ENCODE measurements at regions not wholly inside any gene's neighbourhood (a gene's known extent, or its start where the extent isn't known, plus 50 kb on each side); places are given as distances from the start of the nearest gene placed in this dataset.
"Not testable (repeated sequence)": the region's sequence is repeated elsewhere in the genome, so short reads cannot be mapped to it uniquely, and the experiment has no call there.

DNA sequence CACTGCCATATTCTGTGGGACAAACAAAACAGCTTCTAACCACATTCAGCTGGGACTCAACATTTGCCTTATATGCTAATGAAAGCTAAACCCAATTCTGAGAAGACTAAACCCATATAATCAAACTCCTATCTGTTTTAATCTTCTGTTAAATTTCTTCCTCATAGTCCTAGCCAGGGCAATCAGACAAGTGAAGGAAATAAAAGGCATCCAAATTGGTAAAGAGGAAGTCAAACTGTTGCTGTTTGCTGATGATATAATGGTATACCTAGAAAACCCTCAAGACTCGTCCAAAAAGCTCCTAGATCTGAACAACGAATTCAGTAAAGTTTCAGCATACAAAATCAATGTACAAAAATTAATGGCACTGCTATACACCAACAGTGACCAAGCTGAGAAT lies 157.1 kb downstream of the PHLDA1 start:
- H3K4me1 Mint-ChIP-seq (ENCODE audit: low read depth): peaks cover 23% of the 10 kb centered on the region
- DNase-seq: no peak
- no peak overlapping the region for H3K27ac Mint-ChIP-seq
- H3K9me3 Mint-ChIP-seq: no peaks in the 10 kb centered on the region
- CTCF ChIA-PET: interaction anchor here (0.6 to 1.2 kb wide), 2 partner anchors 46 to 59 kb away, joined by 4 read pairs; no protein-coding TSS in a partner anchor
- peaks cover 17% of the 10 kb centered on the region for H3K27me3 Mint-ChIP-seq (ENCODE audit: low read depth)
- intact Hi-C loops (cut with micrococcal nuclease): no loop called here
- no peak overlapping the region for H3K4me3 Mint-ChIP-seq
- no peaks in the 10 kb centered on the region for H3K36me3 Mint-ChIP-seq (ENCODE audit: low read depth)

DNA sequence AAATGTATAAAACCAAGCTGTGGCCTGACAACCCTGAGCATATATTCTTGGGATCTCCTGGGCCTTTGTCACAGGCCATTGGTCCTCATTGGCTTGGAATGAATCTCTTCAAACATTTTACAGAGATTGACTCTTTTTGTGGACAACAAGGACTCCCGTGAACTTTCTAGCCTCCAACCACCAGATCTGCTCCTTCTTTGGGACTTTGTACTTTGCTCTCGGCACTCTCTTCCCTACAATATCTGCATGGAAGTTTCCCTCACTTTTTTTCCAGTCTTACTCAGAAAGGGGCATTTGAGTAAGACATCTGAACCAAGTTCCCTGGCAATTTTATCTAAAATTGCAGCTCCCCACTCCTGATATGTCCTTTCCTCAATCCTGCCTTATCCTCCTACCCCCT lies 158.8 kb downstream of the PHLDA1 start:
- intact Hi-C loops (cut with micrococcal nuclease): no loop called here
- H3K27me3 Mint-ChIP-seq (ENCODE audit: low read depth): peaks cover 16% of the 10 kb centered on the region
- no peak overlapping the region for H3K27ac Mint-ChIP-seq
- no peaks in the 10 kb centered on the region for H3K9me3 Mint-ChIP-seq
- peaks cover 19% of the 10 kb centered on the region for H3K4me1 Mint-ChIP-seq (ENCODE audit: low read depth)
- no peak overlapping the region for H3K4me3 Mint-ChIP-seq
- DNase-seq: no peak
- CTCF ChIA-PET: no interaction called here
- H3K36me3 Mint-ChIP-seq (ENCODE audit: low read depth): no peaks in the 10 kb centered on the region

DNA sequence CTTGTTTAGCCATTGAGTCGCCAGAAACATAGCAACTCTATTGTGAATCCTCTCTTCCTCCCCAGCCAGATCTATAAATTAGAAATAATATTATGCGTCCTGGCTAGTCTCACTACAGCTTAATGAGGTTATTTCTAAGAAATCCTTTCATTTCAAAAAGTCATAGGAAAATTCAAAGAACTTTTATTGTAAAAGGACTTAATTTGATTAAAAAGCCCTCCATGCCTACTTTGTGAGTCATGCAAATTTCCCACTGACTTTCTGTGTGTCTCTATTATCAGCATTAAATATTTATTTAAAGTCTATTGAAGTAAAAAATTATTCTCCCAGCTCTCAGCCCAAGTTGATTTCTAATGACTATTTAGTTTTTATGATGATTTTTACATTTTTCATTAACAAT lies 160.7 kb downstream of the PHLDA1 start:
- CTCF ChIA-PET: interaction anchor here (0.6 kb wide), 1 partner anchor 75 kb away, joined by 4 read pairs; no protein-coding TSS in a partner anchor
- no peak for DNase-seq
- Mint-ChIP-seq H3K36me3 (ENCODE audit: low read depth) (no peaks in the 10 kb centered on the region), H3K9me3 (peaks cover 9% of the 10 kb centered on the region), H3K27ac (no peak overlapping the region), H3K27me3 (ENCODE audit: low read depth) (peaks cover 20% of the 10 kb centered on the region), H3K4me3 (no peak overlapping the region), H3K4me1 (ENCODE audit: low read depth) (peaks cover 5% of the 10 kb centered on the region)
- intact Hi-C loops (cut with micrococcal nuclease): no loop called here

DNA sequence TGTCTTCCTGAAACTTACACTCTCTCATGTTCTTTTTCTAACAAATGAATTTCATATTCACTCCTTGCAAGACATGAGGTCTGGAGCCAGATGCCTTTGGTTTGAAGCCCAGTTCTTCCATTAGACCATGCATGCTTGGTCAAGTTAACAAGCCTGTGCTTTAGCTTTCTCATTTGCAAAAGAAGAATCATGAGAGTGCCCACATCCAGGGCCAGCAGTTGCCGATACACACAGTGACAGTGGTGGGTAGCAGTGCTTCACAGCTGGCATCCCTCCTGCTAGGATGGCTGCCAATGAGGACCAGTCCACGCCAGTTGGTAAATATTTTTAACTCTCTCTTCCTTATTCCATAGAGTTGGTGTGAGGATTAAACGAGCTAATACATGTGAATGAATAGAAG lies 163.1 kb downstream of the PHLDA1 start:
- intact Hi-C loops (cut with micrococcal nuclease): no loop called here
- H3K4me1 Mint-ChIP-seq (ENCODE audit: low read depth): peaks cover 5% of the 10 kb centered on the region
- peaks cover 9% of the 10 kb centered on the region for H3K9me3 Mint-ChIP-seq
- H3K27me3 Mint-ChIP-seq (ENCODE audit: low read depth): peaks cover 10% of the 10 kb centered on the region
- no peaks in the 10 kb centered on the region for H3K36me3 Mint-ChIP-seq (ENCODE audit: low read depth)
- no peak overlapping the region for H3K27ac Mint-ChIP-seq
- DNase-seq: no peak
- no peak overlapping the region for H3K4me3 Mint-ChIP-seq
- CTCF ChIA-PET: no interaction called here

DNA sequence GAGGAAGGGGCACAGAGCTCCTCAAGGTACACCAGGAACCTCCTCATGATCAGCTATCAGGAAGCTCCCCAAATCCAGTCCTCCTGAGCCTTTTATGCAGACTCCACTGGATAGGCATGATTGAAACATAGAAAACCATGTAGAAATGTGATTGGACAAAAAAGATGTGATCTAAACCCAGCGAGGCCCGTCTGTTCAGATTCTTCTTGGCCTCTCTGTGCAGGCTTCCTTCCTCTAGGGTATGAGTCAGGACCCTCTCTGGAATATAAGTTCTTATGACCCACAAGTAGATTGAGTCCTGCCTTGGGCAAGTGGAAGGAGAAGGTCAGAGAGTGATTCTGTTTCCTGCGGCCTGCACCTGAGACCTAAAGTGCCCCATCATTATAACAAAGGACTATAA lies 166.3 kb downstream of the PHLDA1 start:
- peaks cover 9% of the 10 kb centered on the region for H3K9me3 Mint-ChIP-seq
- CTCF ChIA-PET: no interaction called here

DNA sequence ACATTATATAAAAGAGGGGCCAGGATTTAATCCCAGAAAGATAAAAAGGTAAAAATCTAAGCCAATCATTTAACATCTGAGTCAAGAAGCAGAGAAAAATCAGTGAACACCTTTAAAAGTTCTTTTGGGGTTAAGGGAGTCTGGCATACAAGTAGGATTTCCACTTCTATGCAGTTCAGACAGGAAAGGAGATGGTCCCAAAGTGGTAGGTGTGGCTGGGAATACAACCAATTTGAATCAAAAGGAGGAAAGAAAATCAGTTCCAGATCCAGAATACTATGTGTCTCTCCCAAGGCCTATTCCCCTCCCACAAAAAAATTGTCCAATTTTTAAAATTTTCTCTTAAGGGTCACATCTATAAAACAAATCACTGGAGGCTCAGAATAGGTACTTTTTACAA lies 167.4 kb downstream of the PHLDA1 start:
- Mint-ChIP-seq H3K27me3 (ENCODE audit: low read depth) (peaks cover 3% of the 10 kb centered on the region), H3K9me3 (peaks cover 9% of the 10 kb centered on the region), H3K36me3 (ENCODE audit: low read depth) (no peaks in the 10 kb centered on the region), H3K4me1 (ENCODE audit: low read depth) (peaks cover 2% of the 10 kb centered on the region), H3K27ac (no peak overlapping the region), H3K4me3 (no peak overlapping the region)
- intact Hi-C loops (cut with micrococcal nuclease): no loop called here
- CTCF ChIA-PET: no interaction called here
- DNase-seq: no peak

More for the DNA sequence above, 166.3 kb downstream of the PHLDA1 start:
- no peak overlapping the region for H3K4me3 Mint-ChIP-seq
- intact Hi-C loops (cut with micrococcal nuclease): no loop called here
- no peak for DNase-seq
- no peaks in the 10 kb centered on the region for H3K36me3 Mint-ChIP-seq (ENCODE audit: low read depth)
- peaks cover 3% of the 10 kb centered on the region for H3K27me3 Mint-ChIP-seq (ENCODE audit: low read depth)
- H3K4me1 Mint-ChIP-seq (ENCODE audit: low read depth): peaks cover 2% of the 10 kb centered on the region
- no peak overlapping the region for H3K27ac Mint-ChIP-seq

DNA sequence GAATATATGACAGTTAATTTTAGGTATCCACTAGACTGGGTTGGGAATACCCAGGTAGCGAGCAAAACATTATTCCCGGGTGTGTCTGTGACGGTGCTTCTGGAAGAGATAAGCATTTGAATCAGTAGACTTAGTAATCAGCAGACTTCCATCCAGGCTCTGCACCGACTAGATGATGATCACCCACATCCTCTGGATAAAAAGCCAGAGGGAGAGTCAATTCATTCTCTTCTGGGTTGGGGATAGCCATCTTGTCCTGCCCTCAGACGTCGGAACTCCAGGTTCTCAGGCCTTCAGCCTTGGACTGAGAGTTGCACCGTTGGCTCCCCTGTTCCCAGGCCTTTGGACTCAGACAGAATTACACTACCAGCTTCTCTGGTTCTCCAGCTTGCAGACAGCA lies 168.0 kb downstream of the PHLDA1 start:
- intact Hi-C loops (cut with micrococcal nuclease): no loop called here

DNA sequence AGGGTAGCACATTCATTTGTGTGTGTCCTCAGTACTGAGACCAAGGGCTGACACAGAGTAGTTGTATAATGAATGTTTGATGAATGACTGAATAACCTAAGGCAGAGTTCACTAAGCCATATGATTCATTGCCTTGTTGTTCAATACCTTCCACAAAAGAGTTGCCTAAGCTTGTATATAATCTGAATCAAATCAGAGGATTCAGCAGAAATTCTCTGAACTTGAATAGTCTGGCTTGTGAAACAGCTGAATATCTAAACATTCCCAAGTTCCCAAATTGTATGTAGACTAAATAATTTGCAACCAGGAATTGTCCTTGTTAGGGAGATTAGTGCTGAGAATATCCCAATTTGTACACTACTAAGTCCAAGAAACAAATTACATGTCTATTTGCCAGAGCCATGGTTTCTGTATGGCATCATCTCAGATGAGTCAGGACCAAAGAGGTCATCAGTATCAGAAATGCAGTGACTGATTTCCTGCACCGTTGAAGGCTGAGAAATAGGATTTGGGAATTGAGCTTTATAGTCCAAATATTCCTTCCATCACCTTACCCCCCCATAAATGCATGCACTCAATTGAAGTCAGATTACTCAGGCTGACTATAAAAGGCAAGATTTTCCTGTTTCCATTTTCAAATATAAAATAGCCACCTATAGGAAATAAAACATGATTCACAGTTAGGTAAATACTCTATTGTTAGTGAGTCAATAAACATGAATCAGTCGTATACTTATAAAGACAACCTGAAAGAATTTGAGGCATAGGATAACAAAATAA lies 168.7 kb downstream of the PHLDA1 start:
- CTCF ChIA-PET: no interaction called here
- Mint-ChIP-seq H3K4me1 (ENCODE audit: low read depth) (peaks cover 2% of the 10 kb centered on the region), H3K36me3 (ENCODE audit: low read depth) (no peaks in the 10 kb centered on the region), H3K27me3 (ENCODE audit: low read depth) (peaks cover 3% of the 10 kb centered on the region), H3K9me3 (peaks cover 9% of the 10 kb centered on the region), H3K27ac (no peak overlapping the region), H3K4me3 (no peak overlapping the region)
- no peak for DNase-seq
- intact Hi-C loops (cut with micrococcal nuclease): no loop called here

More for the DNA sequence above, 168.0 kb downstream of the PHLDA1 start:
- DNase-seq: no peak
- peaks cover 9% of the 10 kb centered on the region for H3K9me3 Mint-ChIP-seq
- H3K27me3 Mint-ChIP-seq (ENCODE audit: low read depth): peaks cover 3% of the 10 kb centered on the region
- no peaks in the 10 kb centered on the region for H3K36me3 Mint-ChIP-seq (ENCODE audit: low read depth)
- no peak overlapping the region for H3K27ac Mint-ChIP-seq
- peaks cover 2% of the 10 kb centered on the region for H3K4me1 Mint-ChIP-seq (ENCODE audit: low read depth)
- H3K4me3 Mint-ChIP-seq: no peak overlapping the region
- CTCF ChIA-PET: no interaction called here

DNA sequence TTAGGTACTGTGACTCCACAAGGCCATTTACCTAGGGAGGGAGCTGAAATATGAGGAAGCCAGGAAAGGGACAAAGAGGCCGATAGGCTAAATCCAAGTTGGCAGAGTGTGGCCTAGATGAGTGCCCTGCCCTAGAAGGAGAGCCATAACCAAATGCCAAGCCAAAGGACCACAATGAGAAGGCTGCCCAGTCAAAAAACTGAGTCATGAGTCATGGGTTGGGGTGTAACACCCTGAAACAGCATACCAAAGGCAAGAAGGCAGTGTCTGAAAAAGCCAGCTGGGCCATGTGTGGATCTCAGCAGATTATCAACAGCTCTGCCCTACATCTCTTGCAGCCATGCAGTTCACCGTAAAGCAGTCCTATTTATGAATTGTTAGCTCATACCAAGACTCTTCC lies 171.7 kb downstream of the PHLDA1 start:
- intact Hi-C loops (cut with micrococcal nuclease): no loop called here
- Mint-ChIP-seq H3K4me1 (ENCODE audit: low read depth) (peaks cover 2% of the 10 kb centered on the region), H3K36me3 (ENCODE audit: low read depth) (no peaks in the 10 kb centered on the region), H3K4me3 (no peak overlapping the region), H3K9me3 (no peaks in the 10 kb centered on the region), H3K27me3 (ENCODE audit: low read depth) (no peaks in the 10 kb centered on the region), H3K27ac (no peak overlapping the region)
- no peak for DNase-seq
- CTCF ChIA-PET: interaction anchor here (0.6 kb wide), 1 partner anchor 174 kb away, joined by 3 read pairs; no protein-coding TSS in a partner anchor

DNA sequence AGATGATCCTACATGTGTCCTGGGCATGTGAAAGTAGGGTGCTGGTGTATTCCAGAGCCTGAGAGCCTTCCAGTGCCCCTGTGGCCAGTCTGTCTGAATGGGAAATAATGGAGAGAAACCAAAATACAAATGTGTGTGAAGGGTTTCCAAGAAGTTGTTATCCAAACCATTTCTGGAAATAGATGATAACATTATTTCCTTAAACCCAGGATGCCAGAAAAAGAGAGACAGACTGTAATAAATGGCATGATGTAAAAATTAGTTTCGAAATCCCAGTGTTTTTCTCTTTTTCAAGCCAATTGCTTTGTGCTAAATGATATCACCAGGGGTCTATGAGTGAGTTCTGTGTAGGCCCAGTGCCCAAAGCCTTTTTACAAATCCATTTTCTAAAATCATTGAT lies 175.3 kb downstream of the PHLDA1 start:
- CTCF ChIA-PET: no interaction called here
- no peak for DNase-seq
- Mint-ChIP-seq H3K36me3 (ENCODE audit: low read depth) (no peaks in the 10 kb centered on the region), H3K4me3 (no peak overlapping the region), H3K27me3 (ENCODE audit: low read depth) (peaks cover 20% of the 10 kb centered on the region), H3K4me1 (ENCODE audit: low read depth) (no peaks in the 10 kb centered on the region), H3K27ac (no peak overlapping the region), H3K9me3 (no peaks in the 10 kb centered on the region)
- intact Hi-C loops (cut with micrococcal nuclease): no loop called here

DNA sequence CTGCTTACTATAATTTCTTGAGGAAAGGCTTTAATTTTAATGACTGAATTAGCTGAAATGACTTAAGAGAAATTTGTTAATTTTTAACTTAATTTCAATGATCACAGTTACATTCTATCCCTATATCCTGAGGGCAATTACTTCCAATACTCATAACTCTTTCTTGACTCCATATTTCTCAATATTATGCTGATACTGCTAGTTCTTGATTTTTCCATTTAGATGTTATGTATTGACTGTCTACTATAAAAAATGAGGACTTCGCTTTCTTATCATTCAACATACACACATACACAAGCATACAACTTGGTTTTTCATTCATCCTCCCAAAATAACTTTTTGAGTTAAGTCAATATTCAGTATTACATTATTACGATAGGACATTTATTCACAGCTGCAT lies 176.2 kb downstream of the PHLDA1 start:
- intact Hi-C loops (cut with micrococcal nuclease): no loop called here
- CTCF ChIA-PET: no interaction called here
- Mint-ChIP-seq H3K27ac (no peak overlapping the region), H3K4me1 (ENCODE audit: low read depth) (no peaks in the 10 kb centered on the region), H3K4me3 (no peak overlapping the region), H3K36me3 (ENCODE audit: low read depth) (no peaks in the 10 kb centered on the region), H3K27me3 (ENCODE audit: low read depth) (peaks cover 20% of the 10 kb centered on the region), H3K9me3 (no peaks in the 10 kb centered on the region)
- DNase-seq: no peak

DNA sequence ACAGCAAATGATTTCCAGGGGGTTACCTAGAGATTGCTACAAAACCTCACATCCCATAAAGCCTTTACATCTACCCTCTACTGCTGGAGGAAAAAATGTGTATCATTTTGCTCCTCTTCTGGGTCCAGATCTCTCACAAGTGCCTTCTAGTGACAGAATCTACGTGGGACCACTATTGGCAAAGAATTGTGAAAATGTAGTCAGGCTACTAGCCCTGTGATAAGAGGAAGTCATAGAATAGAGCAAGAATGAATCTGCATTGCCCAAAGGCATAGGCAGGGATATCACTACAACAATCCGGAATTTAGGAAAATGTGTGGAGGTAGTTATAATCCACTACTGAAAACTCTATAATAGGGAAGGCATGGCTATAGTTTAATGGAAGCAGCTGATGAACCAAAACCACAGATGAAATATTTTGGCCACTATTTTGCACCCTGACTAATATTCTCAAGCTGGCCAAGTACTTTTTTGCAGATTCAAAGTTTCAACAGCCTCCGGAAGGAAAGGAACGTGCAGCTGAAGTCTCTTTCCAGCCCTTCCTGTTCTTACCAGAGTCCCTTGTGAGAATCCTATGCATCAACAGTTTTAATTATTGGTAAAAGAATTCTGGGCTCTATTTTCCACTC lies 176.8 kb downstream of the PHLDA1 start:
- Mint-ChIP-seq H3K4me1 (ENCODE audit: low read depth) (no peaks in the 10 kb centered on the region), H3K27ac (no peak overlapping the region), H3K4me3 (no peak overlapping the region), H3K27me3 (ENCODE audit: low read depth) (peaks cover 20% of the 10 kb centered on the region), H3K36me3 (ENCODE audit: low read depth) (no peaks in the 10 kb centered on the region), H3K9me3 (no peaks in the 10 kb centered on the region)
- intact Hi-C loops (cut with micrococcal nuclease): no loop called here
- CTCF ChIA-PET: interaction anchor here (0.7 kb wide), 1 partner anchor 10 kb away, joined by 3 read pairs; no protein-coding TSS in a partner anchor
- DNase-seq: no peak

DNA sequence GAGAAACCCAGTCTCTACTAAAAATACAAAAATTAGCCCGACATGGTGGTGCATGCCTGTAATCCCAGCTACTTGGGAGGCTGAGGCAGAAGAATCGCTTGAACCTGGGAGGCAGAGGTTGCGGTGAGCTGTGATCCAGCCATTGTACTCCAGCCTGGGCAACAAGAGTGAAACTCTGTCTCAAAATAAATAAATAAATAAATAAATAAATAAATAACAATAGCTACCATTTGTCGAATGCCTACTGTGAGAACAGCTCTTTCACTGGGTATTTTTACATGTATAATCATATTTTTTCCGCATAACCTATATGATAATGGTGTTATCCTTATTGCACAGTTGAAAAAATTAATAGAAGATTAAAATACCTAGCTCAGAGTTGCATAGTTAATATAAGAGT lies 177.4 kb downstream of the PHLDA1 start:
- not testable (repeated sequence) for H3K4me3 Mint-ChIP-seq; H3K36me3 Mint-ChIP-seq (ENCODE audit: low read depth)
- CTCF ChIA-PET: interaction anchor here (0.7 kb wide), 1 partner anchor 9 kb away, joined by 3 read pairs; no protein-coding TSS in a partner anchor

More for the DNA sequence above, 177.4 kb downstream of the PHLDA1 start:
- DNase-seq; H3K9me3 Mint-ChIP-seq; H3K4me1 Mint-ChIP-seq (ENCODE audit: low read depth); intact Hi-C loops (cut with micrococcal nuclease); H3K27ac Mint-ChIP-seq: not testable (repeated sequence)
- peaks cover 20% of the 10 kb centered on the region for H3K27me3 Mint-ChIP-seq (ENCODE audit: low read depth)
